Smooth muscle cell (in vitro differentiated cells): ENCODE measurements at regions not wholly inside any gene's neighbourhood (a gene's known extent, or its start where the extent isn't known, plus 50 kb on each side); places are given as distances from the start of the nearest gene placed in this dataset.

Experiments used
- DNase-seq: peaks from one replicate; lab custom pipeline; 2025; ENCODE audit not compliant: unreplicated experiment; lab: John Stamatoyannopoulos, UW
- H2AFZ ChIP-seq: fragments of 200-600 bp; sonication (generic); 2 replicates; pipeline ENCODE4 v1.6.0; 2016; ENCODE audit warnings: antibody characterized with exemption, low read depth, mild to moderate bottlenecking
- H3F3A ChIP-seq: fragments of 200-600 bp; sonication (generic); 2 replicates; pipeline ENCODE4 v1.6.0; 2017; ENCODE audit warnings: antibody characterized with exemption, low read depth
- H3K27ac ChIP-seq: fragments of 200-600 bp; sonication (generic); 2 replicates; pipeline ENCODE4 v1.5.1; 2016; ENCODE audit warnings: low read depth, mild to moderate bottlenecking
- H3K27me3 ChIP-seq: fragments of 200-600 bp; sonication (generic); 2 replicates; pipeline ENCODE4 v1.6.1; 2016; ENCODE audit warnings: low read depth, mild to moderate bottlenecking
- H3K36me3 ChIP-seq: fragments of 200-600 bp; sonication (generic); 2 replicates; pipeline ENCODE4 v1.5.1; 2016; ENCODE audit warnings: low read depth
- H3K4me1 ChIP-seq: fragments of 200-600 bp; sonication (generic); 2 replicates; pipeline ENCODE4 v1.5.1; 2016; ENCODE audit warnings: low read depth
- H3K4me2 ChIP-seq: fragments of 200-600 bp; sonication (generic); 2 replicates; pipeline ENCODE4 v1.6.0; 2016; ENCODE audit warnings: mild to moderate bottlenecking
- H3K4me3 ChIP-seq: fragments of 200-600 bp; sonication (generic); 2 replicates; pipeline ENCODE4 v1.5.1; 2016; ENCODE audit warnings: mild to moderate bottlenecking
- H3K79me2 ChIP-seq: fragments of 200-600 bp; sonication (generic); 2 replicates; pipeline ENCODE4 v1.6.0; 2016; ENCODE audit warnings: low read depth, mild to moderate bottlenecking
- H3K9ac ChIP-seq: fragments of 200-600 bp; sonication (generic); 2 replicates; pipeline ENCODE4 v1.6.0; 2016; ENCODE audit warnings: low read depth
- H3K9me3 ChIP-seq: fragments of 200-600 bp; sonication (generic); replicated peaks from 2 replicates; pipeline ENCODE4 v1.5.1; 2016; ENCODE audit warnings: low read depth
- H4K20me1 ChIP-seq: fragments of 200-600 bp; sonication (generic); 2 replicates; pipeline ENCODE4 v1.6.0; 2016; ENCODE audit warnings: low read depth
- CTCF ChIP-seq: fragments of 200-600 bp; sonication (generic); IDR thresholded peaks from 2 replicates; pipeline ENCODE4 v1.5.1; 2017; ENCODE audit warnings: borderline replicate concordance, mild to moderate bottlenecking, antibody characterized with exemption; ENCODE audit not compliant: insufficient read depth, poor library complexity, severe bottlenecking
- WGBS: methylation state at CpG from one replicate; pipeline ENCODE4 v1.1.7; 2016; ENCODE audit warnings: low lambda C conversion rate; 5-methylcytosine and 5-hydroxymethylcytosine counted together

DNA sequence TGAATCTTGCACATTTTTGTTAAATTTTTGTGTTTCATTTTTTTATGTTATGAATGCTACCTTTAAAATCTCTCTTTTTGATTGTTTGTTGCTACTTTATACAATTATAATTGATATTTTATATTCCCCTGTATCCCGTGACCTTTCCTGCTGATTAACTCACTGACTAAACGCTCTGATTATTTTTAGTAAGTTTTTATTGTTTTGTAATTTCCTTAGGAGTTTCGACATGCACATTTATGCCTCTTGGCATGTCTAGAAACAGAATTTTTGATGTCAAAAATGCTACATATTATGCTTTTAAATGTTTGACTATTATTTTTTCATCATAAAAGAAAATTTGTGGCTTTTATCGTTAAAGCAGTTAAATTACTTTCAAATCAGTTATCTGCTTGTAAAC lies 1131.6 kb upstream of the TMEFF2 start:
- H3F3A ChIP-seq, result no peaks in the 10 kb centered on the region
- H3K79me2 ChIP-seq, result no peaks in the 10 kb centered on the region
- H3K4me1 ChIP-seq, result no peaks in the 10 kb centered on the region
- no peak overlapping the region for H3K4me3 ChIP-seq
- H2AFZ ChIP-seq, result no peak overlapping the region
- no peak for DNase-seq
- 91% methylated on average over 4 of the region's 4 CpGs for WGBS
- no peak overlapping the region for H3K9ac ChIP-seq
- no peaks in the 10 kb centered on the region for H3K9me3 ChIP-seq
- H4K20me1 ChIP-seq, result no peaks in the 10 kb centered on the region
- H3K27ac ChIP-seq, result no peak overlapping the region
- H3K27me3 ChIP-seq, result no peaks in the 10 kb centered on the region
- no peak overlapping the region for H3K4me2 ChIP-seq
- no peak for TF ChIP-seq CTCF
- H3K36me3 ChIP-seq, result no peaks in the 10 kb centered on the region

DNA sequence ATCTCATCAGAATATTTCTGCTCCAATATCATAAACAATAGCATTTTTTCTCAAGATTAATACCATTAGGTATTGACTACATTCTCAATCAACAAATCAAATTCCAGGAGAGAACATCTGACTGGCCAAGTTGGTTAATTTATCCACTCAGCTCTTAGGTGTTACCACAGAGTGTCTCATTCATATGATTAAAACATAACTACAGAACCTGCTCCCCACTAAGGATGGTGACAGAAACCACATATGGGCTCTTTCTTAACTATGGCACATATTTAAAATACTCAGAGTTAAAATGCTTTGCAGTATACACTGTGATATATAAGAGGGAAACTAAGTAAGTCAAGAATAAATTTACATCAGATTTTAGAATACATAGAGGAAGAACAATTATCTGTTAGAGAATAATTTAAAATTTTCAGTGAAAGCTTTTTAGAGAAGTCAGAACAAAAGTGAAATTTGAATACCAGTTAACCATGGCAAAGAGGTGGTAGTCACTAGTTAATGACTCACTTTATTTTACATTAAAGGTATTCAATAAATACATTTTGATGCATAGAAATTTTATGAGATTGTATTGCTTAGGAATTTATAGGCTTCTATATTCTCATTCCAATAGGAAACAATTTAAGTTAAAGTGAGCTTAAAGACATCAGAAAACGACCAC lies 1120.8 kb upstream of the TMEFF2 start:
- no peaks in the 10 kb centered on the region for H3K9me3 ChIP-seq
- H3K9ac ChIP-seq, result no peak overlapping the region
- H2AFZ ChIP-seq, result no peak overlapping the region
- no peaks in the 10 kb centered on the region for H4K20me1 ChIP-seq
- no peaks in the 10 kb centered on the region for H3K36me3 ChIP-seq
- no peaks in the 10 kb centered on the region for H3K79me2 ChIP-seq
- H3F3A ChIP-seq, result no peaks in the 10 kb centered on the region
- WGBS, result 76% methylated on average over 1 of the region's 1 CpG
- H3K4me1 ChIP-seq, result no peaks in the 10 kb centered on the region
- no peak overlapping the region for H3K4me2 ChIP-seq
- H3K27me3 ChIP-seq, result no peaks in the 10 kb centered on the region
- DNase-seq, result no peak
- no peak for TF ChIP-seq CTCF
- H3K4me3 ChIP-seq, result no peak overlapping the region
- no peak overlapping the region for H3K27ac ChIP-seq

DNA sequence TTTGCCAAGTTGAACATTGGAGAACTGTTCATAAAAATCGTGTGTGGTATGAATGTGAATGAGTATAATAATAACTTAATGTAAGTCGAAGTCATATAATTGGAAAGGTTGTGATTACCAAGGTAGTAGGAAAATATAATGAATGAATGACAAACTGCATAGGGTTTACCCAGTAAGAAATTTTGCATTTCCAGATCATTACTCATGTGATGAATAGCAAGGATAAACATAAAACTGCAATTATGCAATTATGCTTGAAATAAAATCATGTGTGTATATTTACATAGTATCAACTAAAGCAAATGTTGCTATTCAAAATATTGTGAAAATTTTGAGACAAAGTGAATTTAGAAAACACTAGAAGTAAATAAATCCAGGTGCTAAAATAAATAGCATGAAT lies 1108.7 kb upstream of the TMEFF2 start:
- DNase-seq, result no peak
- Histone ChIP-seq H3K36me3 (no peaks in the 10 kb centered on the region), H3F3A (no peaks in the 10 kb centered on the region), H3K4me3 (no peak overlapping the region), H3K79me2 (no peaks in the 10 kb centered on the region), H3K4me2 (no peak overlapping the region), H2AFZ (no peak overlapping the region), H4K20me1 (no peaks in the 10 kb centered on the region), H3K27me3 (no peaks in the 10 kb centered on the region), H3K9ac (no peak overlapping the region), H3K27ac (no peak overlapping the region), H3K4me1 (no peaks in the 10 kb centered on the region), H3K9me3 (no peaks in the 10 kb centered on the region)
- WGBS, result 81% methylated on average over 2 of the region's 2 CpGs
- TF ChIP-seq CTCF, result no peak

GRCh38 chr2:193294371-193294770 lies 1099.6 kb upstream of the TMEFF2 start:
- Histone ChIP-seq H3K4me1 (no peaks in the 10 kb centered on the region), H2AFZ (no peak overlapping the region), H4K20me1 (no peaks in the 10 kb centered on the region), H3K79me2 (no peaks in the 10 kb centered on the region), H3K9me3 (no peaks in the 10 kb centered on the region), H3K4me3 (no peak overlapping the region), H3K27ac (no peak overlapping the region), H3K36me3 (no peaks in the 10 kb centered on the region), H3K4me2 (no peak overlapping the region), H3K9ac (no peak overlapping the region), H3F3A (no peaks in the 10 kb centered on the region), H3K27me3 (no peaks in the 10 kb centered on the region)
- no peak for DNase-seq
- 89% methylated on average over 1 of the region's 1 CpG for WGBS
- no peak for TF ChIP-seq CTCF
